DND-41 (cell line): ENCODE measurements at regions not wholly inside any gene's neighbourhood (a gene's known extent, or its start where the extent isn't known, plus 50 kb on each side); places are given as distances from the start of the nearest gene placed in this dataset.

ENCODE experiments used
- ATAC-seq: fragments of 200-7000 bp; cut with Tn5 transposase; 3 replicates; pipeline ENCODE4 v1.9.1; 2021; ENCODE audit warnings: low read depth; ENCODE audit not compliant: insufficient read depth
- DNase-seq: peaks from one replicate; pipeline ENCODE4 v3.0.0-alpha.2; 2020
- H2AFZ ChIP-seq: 2 replicates; pipeline ENCODE4 v1.6.0; 2012; ENCODE audit warnings: low read depth, low read length
- H3K27ac ChIP-seq: 2 replicates; pipeline ENCODE4 v1.5.1; 2012; ENCODE audit warnings: low read length, inconsistent platforms
- H3K27me3 ChIP-seq: fragments of 200-600 bp; sonication (generic); 2 replicates; pipeline ENCODE4 v1.6.0; 2012; ENCODE audit warnings: low read length, mild to moderate bottlenecking, inconsistent platforms; ENCODE audit not compliant: insufficient read depth, poor library complexity
- H3K36me3 ChIP-seq: 2 replicates; pipeline ENCODE4 v1.5.1; 2012; ENCODE audit warnings: low read length, inconsistent platforms; ENCODE audit not compliant: insufficient read depth
- H3K4me1 ChIP-seq: 2 replicates; pipeline ENCODE4 v1.5.1; 2012; ENCODE audit warnings: mild to moderate bottlenecking, low read length; ENCODE audit not compliant: insufficient read depth
- H3K4me2 ChIP-seq: 2 replicates; pipeline ENCODE4 v1.6.0; 2012; ENCODE audit warnings: mild to moderate bottlenecking, moderate library complexity, low read length, inconsistent platforms; ENCODE audit not compliant: insufficient read depth
- H3K4me3 ChIP-seq, 2 experiments: fragments of 200-600 bp in 1 of 2; shearing (Covaris generic) in 1 of 2; 2 replicates each; pipeline ENCODE4 v1.5.1; 2012 to 2016; ENCODE audit warnings: inconsistent platforms in 2 of 2, low read length in 2 of 2, mild to moderate bottlenecking in 2 of 2, low read depth in 1 of 2, moderate library complexity in 1 of 2
- H3K79me2 ChIP-seq: 2 replicates; pipeline ENCODE4 v1.6.0; 2012; ENCODE audit warnings: low read length, inconsistent platforms; ENCODE audit not compliant: insufficient read depth
- H3K9ac ChIP-seq: 2 replicates; pipeline ENCODE4 v1.6.0; 2012; ENCODE audit warnings: low read depth, mild to moderate bottlenecking, inconsistent platforms, low read length, moderate library complexity
- H3K9me3 ChIP-seq: 2 replicates; pipeline ENCODE4 v1.5.1; 2012; ENCODE audit warnings: low read length, moderate library complexity, mild to moderate bottlenecking, inconsistent platforms; ENCODE audit not compliant: insufficient read depth, severe bottlenecking
- H4K20me1 ChIP-seq: 2 replicates; pipeline ENCODE4 v1.6.0; 2012; ENCODE audit warnings: low read length; ENCODE audit not compliant: insufficient read depth
- EZH2 ChIP-seq: IDR thresholded peaks from 3 replicates; pipeline ENCODE4 v1.6.1; 2012; ENCODE audit warnings: borderline replicate concordance, low read depth, mild to moderate bottlenecking, moderate library complexity, low read length, inconsistent platforms; ENCODE audit not compliant: severe bottlenecking
- TF ChIP-seq, protein P1 (sequence below): IDR thresholded peaks from 2 replicates; pipeline ENCODE4 v1.5.1; 2012; ENCODE audit warnings: borderline replicate concordance, low read length, moderate library complexity, mild to moderate bottlenecking; ENCODE audit not compliant: poor library complexity, severe bottlenecking; ENCODE audit errors: extremely low read depth

DNA sequence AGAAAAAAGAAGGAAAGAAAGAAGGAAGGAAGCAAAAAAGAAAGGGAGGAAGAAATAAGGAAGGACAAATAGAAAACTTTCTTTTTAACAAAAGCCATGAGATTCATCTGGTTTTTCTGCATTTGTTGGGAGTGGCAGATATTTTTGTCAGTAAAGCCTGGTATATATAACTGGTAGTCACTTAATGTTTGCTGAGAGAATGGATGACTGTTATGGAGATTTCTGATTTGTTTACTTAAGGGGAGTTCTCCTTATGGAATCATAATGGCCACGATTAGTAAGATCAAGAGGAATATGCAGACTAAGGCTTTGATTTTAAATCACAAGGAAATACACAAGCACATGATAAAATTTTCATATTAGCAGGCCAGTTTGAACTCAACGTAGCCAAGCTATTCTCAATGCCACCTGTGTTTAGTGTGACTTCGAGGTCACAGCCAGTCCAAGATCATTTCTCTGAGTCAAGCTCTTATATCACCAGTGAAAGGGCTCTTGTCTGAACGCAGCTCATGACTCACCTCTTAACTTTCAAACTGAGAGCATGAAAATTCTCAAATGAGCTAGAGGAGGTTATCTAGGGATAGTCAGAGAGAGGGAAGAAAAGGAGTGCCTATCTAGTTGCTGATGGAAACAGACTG, 445.1 kb upstream of the ZMIZ1 start:
- Histone ChIP-seq H3K79me2 (no peaks in the 10 kb centered on the region), H3K27me3 (peaks cover 19% of the 10 kb centered on the region), H3K9me3 (no peaks in the 10 kb centered on the region), H2AFZ (no peak overlapping the region), H3K9ac (no peak overlapping the region), H3K27ac (no peak overlapping the region), H3K4me2 (no peak overlapping the region), H3K4me3 (no peak overlapping the region), H3K4me1 (no peaks in the 10 kb centered on the region), H4K20me1 (no peaks in the 10 kb centered on the region), H3K36me3 (no peaks in the 10 kb centered on the region)
- no peak for ATAC-seq
- DNase-seq: no peak
- no peak for TF ChIP-seq EZH2
- TF ChIP-seq, protein P1, sequence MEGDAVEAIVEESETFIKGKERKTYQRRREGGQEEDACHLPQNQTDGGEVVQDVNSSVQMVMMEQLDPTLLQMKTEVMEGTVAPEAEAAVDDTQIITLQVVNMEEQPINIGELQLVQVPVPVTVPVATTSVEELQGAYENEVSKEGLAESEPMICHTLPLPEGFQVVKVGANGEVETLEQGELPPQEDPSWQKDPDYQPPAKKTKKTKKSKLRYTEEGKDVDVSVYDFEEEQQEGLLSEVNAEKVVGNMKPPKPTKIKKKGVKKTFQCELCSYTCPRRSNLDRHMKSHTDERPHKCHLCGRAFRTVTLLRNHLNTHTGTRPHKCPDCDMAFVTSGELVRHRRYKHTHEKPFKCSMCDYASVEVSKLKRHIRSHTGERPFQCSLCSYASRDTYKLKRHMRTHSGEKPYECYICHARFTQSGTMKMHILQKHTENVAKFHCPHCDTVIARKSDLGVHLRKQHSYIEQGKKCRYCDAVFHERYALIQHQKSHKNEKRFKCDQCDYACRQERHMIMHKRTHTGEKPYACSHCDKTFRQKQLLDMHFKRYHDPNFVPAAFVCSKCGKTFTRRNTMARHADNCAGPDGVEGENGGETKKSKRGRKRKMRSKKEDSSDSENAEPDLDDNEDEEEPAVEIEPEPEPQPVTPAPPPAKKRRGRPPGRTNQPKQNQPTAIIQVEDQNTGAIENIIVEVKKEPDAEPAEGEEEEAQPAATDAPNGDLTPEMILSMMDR: no peak

DNA sequence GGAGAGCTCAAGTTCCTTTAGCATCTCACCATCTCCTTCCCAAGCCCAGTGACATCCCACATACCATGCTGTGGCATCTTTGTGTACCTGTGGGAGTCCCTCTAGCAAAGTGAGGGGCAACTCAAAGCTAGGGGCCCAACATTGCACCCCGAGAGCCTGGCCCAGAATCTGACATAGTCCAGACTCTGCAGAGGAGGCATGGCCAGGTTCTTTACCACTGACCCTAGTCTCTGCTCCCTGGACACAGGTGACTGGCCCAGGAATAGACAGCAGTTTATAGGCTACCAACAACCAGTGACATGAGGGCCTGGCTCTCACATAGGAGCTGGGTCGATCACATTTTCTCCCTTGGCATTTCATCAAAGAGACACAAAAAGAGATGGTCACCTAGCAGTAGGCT, 444.0 kb upstream of the ZMIZ1 start:
- H4K20me1 ChIP-seq: no peaks in the 10 kb centered on the region
- no peaks in the 10 kb centered on the region for H3K9me3 ChIP-seq
- H3K79me2 ChIP-seq: no peaks in the 10 kb centered on the region
- no peaks in the 10 kb centered on the region for H3K36me3 ChIP-seq
- H3K4me1 ChIP-seq: no peaks in the 10 kb centered on the region
- peaks cover 19% of the 10 kb centered on the region for H3K27me3 ChIP-seq
- H3K4me2 ChIP-seq: no peak overlapping the region
- no peak overlapping the region for H3K4me3 ChIP-seq
- ATAC-seq: no peak
- no peak for TF ChIP-seq EZH2
- TF ChIP-seq, protein P1: no peak
- no peak overlapping the region for H2AFZ ChIP-seq
- no peak for DNase-seq
- H3K27ac ChIP-seq: no peak overlapping the region
- H3K9ac ChIP-seq: no peak overlapping the region

DNA sequence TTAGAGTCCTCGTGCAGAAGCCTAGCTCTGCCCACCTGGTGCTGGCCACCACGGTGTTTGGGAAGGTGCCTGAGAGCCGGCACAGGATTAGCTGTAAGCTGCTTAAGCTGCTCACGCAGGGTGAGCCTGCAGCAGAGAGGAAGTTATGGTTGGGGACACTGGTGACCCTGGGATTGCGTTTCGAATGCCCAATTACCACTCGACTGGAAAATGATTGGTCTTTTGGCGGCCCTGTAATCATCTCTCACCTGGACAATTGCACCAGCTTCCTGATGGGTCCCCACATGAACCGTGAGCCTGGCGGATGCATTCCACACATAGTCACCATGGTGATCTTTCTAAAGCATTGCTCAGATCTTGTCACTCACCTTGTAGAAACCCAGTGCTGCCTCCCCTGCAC, 442.3 kb upstream of the ZMIZ1 start:
- H4K20me1 ChIP-seq: no peaks in the 10 kb centered on the region
- no peaks in the 10 kb centered on the region for H3K9me3 ChIP-seq
- H3K4me1 ChIP-seq: no peaks in the 10 kb centered on the region
- ATAC-seq: no peak
- no peak overlapping the region for H3K4me2 ChIP-seq
- H3K9ac ChIP-seq: no peak overlapping the region
- peaks cover 19% of the 10 kb centered on the region for H3K27me3 ChIP-seq
- no peak overlapping the region for H3K27ac ChIP-seq
- H2AFZ ChIP-seq: no peak overlapping the region
- TF ChIP-seq, protein P1: no peak
- TF ChIP-seq EZH2: no peak
- DNase-seq: no peak
- no peaks in the 10 kb centered on the region for H3K36me3 ChIP-seq
- no peak overlapping the region for H3K4me3 ChIP-seq
- H3K79me2 ChIP-seq: no peaks in the 10 kb centered on the region

DNA sequence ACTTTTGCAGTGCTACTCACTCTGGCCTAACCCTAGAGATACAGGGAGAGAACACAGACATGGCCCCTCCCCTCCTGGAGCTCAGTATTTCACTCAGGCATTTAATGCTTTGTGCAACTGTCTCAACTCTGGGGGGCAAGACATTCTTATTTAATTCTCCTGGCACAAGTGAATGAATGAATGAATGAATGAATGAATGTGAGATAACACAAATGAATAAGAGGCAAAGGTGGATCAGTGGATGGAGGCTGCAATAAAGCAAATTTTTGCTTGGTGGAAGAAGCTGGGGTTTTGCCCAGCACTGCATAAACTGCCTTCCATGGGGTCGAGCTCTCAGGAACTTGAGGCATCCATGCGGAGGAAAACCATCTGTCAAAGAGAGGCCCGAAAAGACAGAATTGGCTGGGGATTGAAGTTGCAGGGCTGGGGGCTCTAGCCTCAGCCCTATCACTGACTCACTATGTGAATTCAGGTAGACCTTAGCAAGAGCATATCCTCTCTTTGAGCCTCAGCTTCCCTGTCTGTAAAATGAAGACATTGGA, 441.4 kb upstream of the ZMIZ1 start:
- Histone ChIP-seq H3K9ac (no peak overlapping the region), H3K79me2 (no peaks in the 10 kb centered on the region), H4K20me1 (no peaks in the 10 kb centered on the region), H3K4me2 (no peak overlapping the region), H3K27me3 (peaks cover 10% of the 10 kb centered on the region), H3K36me3 (no peaks in the 10 kb centered on the region), H3K4me1 (no peaks in the 10 kb centered on the region), H3K4me3 (no peak overlapping the region), H2AFZ (no peak overlapping the region), H3K27ac (no peak overlapping the region), H3K9me3 (no peaks in the 10 kb centered on the region)
- DNase-seq (no peak), ATAC-seq (no peak)
- TF ChIP-seq, protein P1: no peak
- no peak for TF ChIP-seq EZH2
